Mucosa of descending colon (tissue), 3 donors: ENCODE measurements at regions not wholly inside any gene's neighbourhood (a gene's known extent, or its start where the extent isn't known, plus 50 kb on each side); places are given as distances from the start of the nearest gene placed in this dataset.

Experiments used
- ATAC-seq: fragments of 200-7000 bp; cut with Tn5 transposase; one replicate; pipeline ENCODE4 v1.9.1; 2020; ENCODE audit warnings: mild to moderate bottlenecking, moderate library complexity
- DNase-seq, 3 donors: peaks; one replicate each; pipeline ENCODE4 v3.0.0-alpha.2; 2020
- H3K36me3 ChIP-seq: fragments of 200-600 bp; one replicate; pipeline ENCODE4 v1.8.0; 2021; ENCODE audit warnings: low read depth, mild to moderate bottlenecking
- H3K4me1 ChIP-seq: fragments of 200-600 bp; one replicate; pipeline ENCODE4 v1.8.0; 2021; ENCODE audit warnings: low read depth, mild to moderate bottlenecking
- H3K4me3 ChIP-seq: fragments of 200-600 bp; one replicate; pipeline ENCODE4 v1.8.0; 2021; ENCODE audit warnings: mild to moderate bottlenecking
- H3K9me3 ChIP-seq: fragments of 200-600 bp; one replicate; pipeline ENCODE4 v1.8.0; 2021; ENCODE audit warnings: mild to moderate bottlenecking
- intact Hi-C, 2 donors: fragments of 100-400 bp; cut with DNase I in 1 of 2; cut with micrococcal nuclease in 1 of 2; formaldehyde crosslinking; loops; one replicate each; pipeline versions ENCODE4 v1.11.0 to v1.11.1; 2022; cut with DNase I, micrococcal nuclease
- TF ChIP-seq, protein P1 (sequence below): fragments of 200-600 bp; IDR thresholded peaks from one replicate; pipeline ENCODE4 v1.8.0; 2022; ENCODE audit warnings: antibody characterized with exemption, mild to moderate bottlenecking
- donor health status: DM: no; HTN: no; CAD: no; lungs with moderate emphysema.
- donor health status: DM: no; HTN: no; CAD: no.
- donor health status: DM: no; HTN: yes; CAD: no.

DNA sequence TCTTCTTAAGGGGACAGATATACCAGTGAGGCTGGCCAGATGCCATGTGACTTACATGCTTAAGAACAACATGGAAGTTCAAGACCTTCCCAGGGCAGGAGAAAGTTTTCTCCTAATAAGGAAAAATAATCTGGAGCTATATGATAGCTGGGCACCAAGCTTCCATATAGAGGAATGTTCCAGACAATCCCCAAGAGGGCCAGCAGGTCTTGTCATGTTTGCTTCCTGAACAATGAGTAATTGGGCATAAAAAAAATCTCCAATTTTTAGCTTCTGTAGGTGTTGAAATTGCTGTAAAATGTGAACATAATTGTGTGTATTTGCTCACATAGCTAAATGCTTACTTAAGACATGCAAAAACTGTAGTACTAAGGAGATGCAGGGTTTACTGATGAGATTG lies 809.5 kb upstream of the PIK3C3 start:
- Histone ChIP-seq H3K4me1 (no peaks in the 10 kb centered on the region), H3K9me3 (no peaks in the 10 kb centered on the region), H3K4me3 (no peak overlapping the region), H3K36me3 (no peaks in the 10 kb centered on the region)
- TF ChIP-seq, protein P1, sequence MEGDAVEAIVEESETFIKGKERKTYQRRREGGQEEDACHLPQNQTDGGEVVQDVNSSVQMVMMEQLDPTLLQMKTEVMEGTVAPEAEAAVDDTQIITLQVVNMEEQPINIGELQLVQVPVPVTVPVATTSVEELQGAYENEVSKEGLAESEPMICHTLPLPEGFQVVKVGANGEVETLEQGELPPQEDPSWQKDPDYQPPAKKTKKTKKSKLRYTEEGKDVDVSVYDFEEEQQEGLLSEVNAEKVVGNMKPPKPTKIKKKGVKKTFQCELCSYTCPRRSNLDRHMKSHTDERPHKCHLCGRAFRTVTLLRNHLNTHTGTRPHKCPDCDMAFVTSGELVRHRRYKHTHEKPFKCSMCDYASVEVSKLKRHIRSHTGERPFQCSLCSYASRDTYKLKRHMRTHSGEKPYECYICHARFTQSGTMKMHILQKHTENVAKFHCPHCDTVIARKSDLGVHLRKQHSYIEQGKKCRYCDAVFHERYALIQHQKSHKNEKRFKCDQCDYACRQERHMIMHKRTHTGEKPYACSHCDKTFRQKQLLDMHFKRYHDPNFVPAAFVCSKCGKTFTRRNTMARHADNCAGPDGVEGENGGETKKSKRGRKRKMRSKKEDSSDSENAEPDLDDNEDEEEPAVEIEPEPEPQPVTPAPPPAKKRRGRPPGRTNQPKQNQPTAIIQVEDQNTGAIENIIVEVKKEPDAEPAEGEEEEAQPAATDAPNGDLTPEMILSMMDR, result no peak
- intact Hi-C loops, result no loop called here
- DNase-seq, result no peak
- no peak for ATAC-seq

DNA sequence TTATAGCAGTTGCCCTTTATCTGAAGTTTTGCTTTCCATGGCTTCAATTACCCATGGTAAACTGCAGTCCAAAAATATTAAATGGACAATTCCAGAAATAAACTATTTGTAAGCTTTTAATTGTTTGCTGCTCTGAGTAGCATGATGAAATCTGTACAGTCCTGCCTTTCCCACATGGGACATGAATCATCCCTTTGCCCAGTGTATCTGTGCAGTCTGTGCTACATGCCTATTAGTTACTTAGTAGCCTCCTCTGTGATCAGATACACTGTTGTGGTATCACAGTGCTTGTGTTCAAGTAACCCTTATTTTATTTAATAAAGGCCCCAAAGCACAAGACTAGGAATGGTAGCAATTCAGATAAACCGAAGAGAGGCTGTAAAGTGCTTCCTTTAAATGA lies 810.6 kb upstream of the PIK3C3 start:
- intact Hi-C loops, result no loop called here
- Histone ChIP-seq H3K4me3 (no peak overlapping the region), H3K36me3 (no peaks in the 10 kb centered on the region), H3K4me1 (no peaks in the 10 kb centered on the region), H3K9me3 (no peaks in the 10 kb centered on the region)
- TF ChIP-seq, protein P1, result no peak
- no peak for DNase-seq
- ATAC-seq, result no peak

DNA sequence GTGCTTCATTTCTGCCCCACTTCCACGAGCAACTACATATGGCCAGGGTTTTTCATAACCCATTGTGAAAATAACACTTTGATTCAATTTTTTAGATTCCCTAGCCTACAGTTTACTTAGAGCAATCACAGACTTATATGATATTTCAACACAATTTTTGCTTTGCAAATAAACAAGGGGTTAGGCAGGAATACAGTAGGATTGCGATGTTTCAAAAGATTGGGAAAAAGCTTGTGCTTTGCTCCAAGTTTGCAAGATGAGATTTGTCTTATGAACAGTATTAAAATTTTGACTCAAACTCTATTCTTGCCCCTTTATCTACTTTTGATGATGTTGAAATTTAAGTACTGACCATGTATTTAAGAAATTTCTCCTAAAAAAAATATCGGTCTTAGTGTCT lies 814.5 kb upstream of the PIK3C3 start:
- no peaks in the 10 kb centered on the region for H3K4me1 ChIP-seq

DNA sequence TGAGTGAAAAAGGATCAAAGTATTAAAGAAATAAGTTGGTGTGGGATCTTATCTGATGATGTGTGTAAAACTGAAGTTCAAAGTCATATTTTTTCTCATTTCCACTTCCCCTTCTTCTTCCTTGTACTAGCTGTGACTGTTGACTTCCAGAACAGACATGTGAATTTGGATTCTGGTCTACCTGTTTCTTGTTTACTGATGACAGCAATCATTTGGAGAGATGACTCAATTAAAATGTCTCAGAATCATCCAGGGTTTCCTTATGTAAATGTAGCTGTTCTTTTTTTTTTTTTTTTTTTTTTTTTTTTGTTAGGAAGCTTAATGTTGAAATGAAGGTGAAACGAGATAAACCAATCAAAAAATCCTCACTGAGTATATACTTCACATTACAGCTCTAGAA lies 819.9 kb upstream of the PIK3C3 start:
- Histone ChIP-seq H3K4me3 (no peak overlapping the region), H3K4me1 (no peaks in the 10 kb centered on the region), H3K9me3 (no peaks in the 10 kb centered on the region), H3K36me3 (no peaks in the 10 kb centered on the region)
- no peak for DNase-seq
- ATAC-seq, result no peak
- TF ChIP-seq, protein P1, result no peak
- intact Hi-C loops, result no loop called here

More for the DNA sequence above, 814.5 kb upstream of the PIK3C3 start:
- DNase-seq, result no peak
- H3K9me3 ChIP-seq, result no peaks in the 10 kb centered on the region
- no peak for ATAC-seq
- H3K4me3 ChIP-seq, result no peak overlapping the region
- TF ChIP-seq, protein P1, result no peak
- intact Hi-C loops, result no loop called here
- H3K36me3 ChIP-seq, result no peaks in the 10 kb centered on the region

DNA sequence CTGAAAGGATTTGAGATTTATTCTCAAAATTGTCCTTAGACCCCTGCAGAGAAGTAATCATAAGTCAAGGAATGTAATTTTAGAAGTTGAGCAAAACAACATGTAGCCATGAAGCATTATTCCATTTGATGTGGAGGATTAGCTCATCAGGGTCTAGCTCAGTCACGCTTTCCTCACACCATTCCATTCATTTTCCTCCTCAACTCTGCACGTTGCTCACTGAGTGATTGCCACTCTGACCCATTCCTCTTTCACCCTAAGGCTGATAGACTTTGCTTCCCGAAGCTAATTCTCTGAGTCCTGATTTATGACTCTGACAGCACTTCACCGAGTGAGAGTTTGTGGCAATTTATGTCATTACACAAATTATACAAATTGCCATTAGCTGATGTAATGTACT lies 820.6 kb upstream of the PIK3C3 start:
- Histone ChIP-seq H3K4me1 (no peaks in the 10 kb centered on the region), H3K36me3 (no peaks in the 10 kb centered on the region), H3K9me3 (no peaks in the 10 kb centered on the region), H3K4me3 (no peak overlapping the region)
- intact Hi-C loops, result no loop called here
- DNase-seq (no peak), ATAC-seq (no peak)
- TF ChIP-seq, protein P1, result no peak

DNA sequence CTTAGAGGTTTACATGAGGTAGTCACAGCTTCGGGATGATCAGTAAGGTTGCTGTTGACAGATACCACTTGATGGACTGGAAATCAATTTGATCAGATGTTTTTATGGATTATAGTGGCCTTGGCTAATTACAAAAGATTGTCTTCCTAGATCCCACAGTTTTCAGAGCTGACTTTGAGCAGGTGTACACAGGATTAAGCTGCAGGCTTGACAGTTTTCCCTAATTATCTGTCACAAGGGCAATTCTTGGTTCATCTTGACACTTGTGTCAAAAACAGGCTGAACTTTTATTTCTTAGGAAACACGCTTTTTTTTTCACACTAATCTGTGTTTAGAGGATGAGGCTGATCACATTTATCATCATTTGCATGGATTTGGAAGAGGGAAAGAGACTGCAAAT lies 824.0 kb upstream of the PIK3C3 start:
- intact Hi-C loops, result no loop called here
- Histone ChIP-seq H3K4me3 (no peak overlapping the region), H3K4me1 (no peaks in the 10 kb centered on the region), H3K36me3 (no peaks in the 10 kb centered on the region), H3K9me3 (no peaks in the 10 kb centered on the region)
- DNase-seq (no peak), ATAC-seq (no peak)
- TF ChIP-seq, protein P1, result no peak
